ENCODE measurements at regions not wholly inside any gene's neighbourhood (a gene's known extent, or its start where the extent isn't known, plus 50 kb on each side); places are given as distances from the start of the nearest gene placed in this dataset.

GRCh38 chr4:83876047-83876446, 340.1 kb downstream of the GPAT3 start:
- H3K79me2 ChIP-seq (ENCODE audit: low read length), result no peaks in the 10 kb centered on the region
- H3K9ac ChIP-seq (ENCODE audit: low read length), result no peak overlapping the region
- H3K9me3 ChIP-seq (ENCODE audit: insufficient read depth, low read length), result no peaks in the 10 kb centered on the region
- H3K27me3 ChIP-seq (ENCODE audit: low read depth, low read length), result no peaks in the 10 kb centered on the region
- no peak overlapping the region for H2AFZ ChIP-seq (ENCODE audit: low read depth, low read length)
- no peaks in the 10 kb centered on the region for H3K36me3 ChIP-seq (replicated peaks; ENCODE audit: low read depth, low read length)
- TF ChIP-seq EZH2phosphoT487 (IDR thresholded peaks at IDR 0.05; ENCODE audit: low read depth), result no peak
- TF ChIP-seq, protein P1, sequence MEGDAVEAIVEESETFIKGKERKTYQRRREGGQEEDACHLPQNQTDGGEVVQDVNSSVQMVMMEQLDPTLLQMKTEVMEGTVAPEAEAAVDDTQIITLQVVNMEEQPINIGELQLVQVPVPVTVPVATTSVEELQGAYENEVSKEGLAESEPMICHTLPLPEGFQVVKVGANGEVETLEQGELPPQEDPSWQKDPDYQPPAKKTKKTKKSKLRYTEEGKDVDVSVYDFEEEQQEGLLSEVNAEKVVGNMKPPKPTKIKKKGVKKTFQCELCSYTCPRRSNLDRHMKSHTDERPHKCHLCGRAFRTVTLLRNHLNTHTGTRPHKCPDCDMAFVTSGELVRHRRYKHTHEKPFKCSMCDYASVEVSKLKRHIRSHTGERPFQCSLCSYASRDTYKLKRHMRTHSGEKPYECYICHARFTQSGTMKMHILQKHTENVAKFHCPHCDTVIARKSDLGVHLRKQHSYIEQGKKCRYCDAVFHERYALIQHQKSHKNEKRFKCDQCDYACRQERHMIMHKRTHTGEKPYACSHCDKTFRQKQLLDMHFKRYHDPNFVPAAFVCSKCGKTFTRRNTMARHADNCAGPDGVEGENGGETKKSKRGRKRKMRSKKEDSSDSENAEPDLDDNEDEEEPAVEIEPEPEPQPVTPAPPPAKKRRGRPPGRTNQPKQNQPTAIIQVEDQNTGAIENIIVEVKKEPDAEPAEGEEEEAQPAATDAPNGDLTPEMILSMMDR (IDR thresholded peaks at IDR 0.05; ENCODE audit: low read depth, low read length), result no peak
- H3K4me1 ChIP-seq (ENCODE audit: low read length), result no peaks in the 10 kb centered on the region
- H3K27ac ChIP-seq (ENCODE audit: low read length), result no peak overlapping the region
- H3K4me3 ChIP-seq (ENCODE audit: low read length), result no peak overlapping the region
- no peak overlapping the region for H3K4me2 ChIP-seq (ENCODE audit: low read length)
- H4K20me1 ChIP-seq (ENCODE audit: insufficient read depth, low read length), result no peaks in the 10 kb centered on the region

- Histone ChIP-seq H3K79me2 (ENCODE audit: low read length) (no peaks in the 10 kb centered on the region), H3K4me1 (ENCODE audit: low read length) (no peaks in the 10 kb centered on the region), H3K36me3 (replicated peaks; ENCODE audit: low read depth, low read length) (no peaks in the 10 kb centered on the region), H2AFZ (ENCODE audit: low read depth, low read length) (no peak overlapping the region), H3K9me3 (ENCODE audit: insufficient read depth, low read length) (no peaks in the 10 kb centered on the region), H3K4me3 (ENCODE audit: low read length) (no peak overlapping the region), H4K20me1 (ENCODE audit: insufficient read depth, low read length) (no peaks in the 10 kb centered on the region), H3K4me2 (ENCODE audit: low read length) (no peak overlapping the region), H3K27me3 (ENCODE audit: low read depth, low read length) (no peaks in the 10 kb centered on the region), H3K9ac (ENCODE audit: low read length) (no peak overlapping the region), H3K27ac (ENCODE audit: low read length) (no peak overlapping the region)
- no peak for TF ChIP-seq EZH2phosphoT487 (IDR thresholded peaks at IDR 0.05; ENCODE audit: low read depth)
- TF ChIP-seq, protein P1 (IDR thresholded peaks at IDR 0.05; ENCODE audit: low read depth, low read length), result no peak
These were observed 339.5 kb downstream of the GPAT3 start for GRCh38 chr4:83875437-83875836.

GRCh38 chr4:83873996-83874395, 338.1 kb downstream of the GPAT3 start:
- H3K9me3 ChIP-seq (ENCODE audit: insufficient read depth, low read length), result no peaks in the 10 kb centered on the region
- no peak overlapping the region for H2AFZ ChIP-seq (ENCODE audit: low read depth, low read length)
- no peaks in the 10 kb centered on the region for H3K4me1 ChIP-seq (ENCODE audit: low read length)
- no peaks in the 10 kb centered on the region for H3K79me2 ChIP-seq (ENCODE audit: low read length)
- H3K4me2 ChIP-seq (ENCODE audit: low read length), result no peak overlapping the region
- H4K20me1 ChIP-seq (ENCODE audit: insufficient read depth, low read length), result no peaks in the 10 kb centered on the region
- no peaks in the 10 kb centered on the region for H3K27me3 ChIP-seq (ENCODE audit: low read depth, low read length)
- H3K36me3 ChIP-seq (replicated peaks; ENCODE audit: low read depth, low read length), result no peaks in the 10 kb centered on the region
- no peak overlapping the region for H3K4me3 ChIP-seq (ENCODE audit: low read length)
- no peak overlapping the region for H3K27ac ChIP-seq (ENCODE audit: low read length)
- H3K9ac ChIP-seq (ENCODE audit: low read length), result no peak overlapping the region
- TF ChIP-seq, protein P1 (IDR thresholded peaks at IDR 0.05; ENCODE audit: low read depth, low read length), result no peak

GRCh38 chr4:83870328-83870950, 334.5 kb downstream of the GPAT3 start:
- Histone ChIP-seq H3K36me3 (replicated peaks; ENCODE audit: low read depth, low read length) (no peaks in the 10 kb centered on the region), H3K4me3 (ENCODE audit: low read length) (no peak overlapping the region), H2AFZ (ENCODE audit: low read depth, low read length) (no peak overlapping the region), H3K9ac (ENCODE audit: low read length) (no peak overlapping the region), H3K27me3 (ENCODE audit: low read depth, low read length) (no peaks in the 10 kb centered on the region), H3K4me1 (ENCODE audit: low read length) (no peaks in the 10 kb centered on the region), H4K20me1 (ENCODE audit: insufficient read depth, low read length) (no peaks in the 10 kb centered on the region), H3K4me2 (ENCODE audit: low read length) (no peak overlapping the region), H3K9me3 (ENCODE audit: insufficient read depth, low read length) (no peaks in the 10 kb centered on the region), H3K79me2 (ENCODE audit: low read length) (no peaks in the 10 kb centered on the region), H3K27ac (ENCODE audit: low read length) (no peak overlapping the region)
- no peak for TF ChIP-seq EZH2phosphoT487 (IDR thresholded peaks at IDR 0.05; ENCODE audit: low read depth)
- TF ChIP-seq, protein P1 (IDR thresholded peaks at IDR 0.05; ENCODE audit: low read depth, low read length), result no peak

Measured in OCI-LY3 (cell line).